K562 (cell line): ENCODE measurements at regions not wholly inside any gene's neighbourhood (a gene's known extent, or its start where the extent isn't known, plus 50 kb on each side); places are given as distances from the start of the nearest gene placed in this dataset.

Experiments used
- CUX1 ChIP-seq: fragments of 200-800 bp; sonication (Bioruptor generic); IDR thresholded peaks from 2 replicates; pipeline ENCODE4 v1.6.1; 2016; ENCODE audit warnings: missing genetic modification characterization, missing compliant biosample characterization
- PRDM10 ChIP-seq: fragments of 450-650 bp; IDR thresholded peaks from 2 replicates; pipeline ENCODE4 v1.6.1; 2018; ENCODE audit not compliant: partially characterized antibody

GRCh38 chr16:64011650-64012049 is 1110.2 kb downstream of the CDH11 start (continued):
- no peak for TF ChIP-seq PRDM10
- no peak for TF ChIP-seq CUX1 (CRISPR knock-in tag)
